ENCODE measurements at regions not wholly inside any gene's neighbourhood (a gene's known extent, or its start where the extent isn't known, plus 50 kb on each side); places are given as distances from the start of the nearest gene placed in this dataset.

GRCh38 chr17:14016858-14017257, 52.4 kb upstream of the COX10 start:
- H3K4me3 ChIP-seq (ENCODE audit: low read depth, low read length) = no peak overlapping the region
- TF ChIP-seq, protein P1, sequence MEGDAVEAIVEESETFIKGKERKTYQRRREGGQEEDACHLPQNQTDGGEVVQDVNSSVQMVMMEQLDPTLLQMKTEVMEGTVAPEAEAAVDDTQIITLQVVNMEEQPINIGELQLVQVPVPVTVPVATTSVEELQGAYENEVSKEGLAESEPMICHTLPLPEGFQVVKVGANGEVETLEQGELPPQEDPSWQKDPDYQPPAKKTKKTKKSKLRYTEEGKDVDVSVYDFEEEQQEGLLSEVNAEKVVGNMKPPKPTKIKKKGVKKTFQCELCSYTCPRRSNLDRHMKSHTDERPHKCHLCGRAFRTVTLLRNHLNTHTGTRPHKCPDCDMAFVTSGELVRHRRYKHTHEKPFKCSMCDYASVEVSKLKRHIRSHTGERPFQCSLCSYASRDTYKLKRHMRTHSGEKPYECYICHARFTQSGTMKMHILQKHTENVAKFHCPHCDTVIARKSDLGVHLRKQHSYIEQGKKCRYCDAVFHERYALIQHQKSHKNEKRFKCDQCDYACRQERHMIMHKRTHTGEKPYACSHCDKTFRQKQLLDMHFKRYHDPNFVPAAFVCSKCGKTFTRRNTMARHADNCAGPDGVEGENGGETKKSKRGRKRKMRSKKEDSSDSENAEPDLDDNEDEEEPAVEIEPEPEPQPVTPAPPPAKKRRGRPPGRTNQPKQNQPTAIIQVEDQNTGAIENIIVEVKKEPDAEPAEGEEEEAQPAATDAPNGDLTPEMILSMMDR (conservative IDR thresholded peaks at IDR 0.05; ENCODE audit: low read depth, low read length) = no peak
- no peak for DNase-seq (ENCODE audit: low read depth)

DNA sequence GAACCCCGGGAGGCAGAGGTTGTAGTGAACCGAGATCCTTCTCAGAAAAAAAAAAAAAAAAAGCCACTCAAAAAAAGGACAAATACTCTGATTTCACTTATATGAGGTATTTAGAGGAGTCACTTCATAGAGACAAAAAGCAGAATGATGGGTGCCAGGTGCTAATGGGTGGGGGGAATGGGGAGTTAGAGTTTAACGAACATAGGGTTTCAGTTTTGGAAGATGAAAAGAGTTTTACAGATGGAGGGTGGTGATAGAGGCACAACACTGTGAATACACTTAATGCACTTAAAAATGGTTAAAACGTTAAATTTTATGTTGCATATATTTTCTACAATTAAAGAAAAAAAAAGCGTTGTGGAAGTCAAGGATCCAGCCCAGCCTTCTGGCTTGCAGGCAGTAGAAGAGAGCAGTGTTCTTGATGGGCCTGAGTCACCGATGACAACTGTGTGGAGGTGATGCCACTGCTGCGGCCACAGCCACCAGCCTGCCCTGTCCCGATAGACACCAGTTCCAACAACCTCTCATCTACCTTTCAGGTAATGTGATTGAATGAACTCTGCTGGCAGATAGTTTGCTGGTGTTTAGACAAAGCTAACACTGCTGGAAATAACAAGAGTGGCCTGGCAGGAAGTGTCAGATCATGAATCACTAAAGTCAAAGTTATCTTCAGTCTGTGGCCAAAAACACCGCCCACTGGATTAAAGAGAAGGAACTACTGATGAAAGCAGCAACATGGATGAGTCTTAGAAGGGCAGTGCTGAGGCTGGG, 49.9 kb upstream of the COX10 start:
- peak; percentile 50 for DNase-seq (ENCODE audit: low read depth)
- TF ChIP-seq, protein P1 (conservative IDR thresholded peaks at IDR 0.05; ENCODE audit: low read depth, low read length) = no peak
- H3K4me3 ChIP-seq (ENCODE audit: low read depth, low read length) = no peak overlapping the region

Data from choroid plexus epithelial cell (primary cell).